Astrocyte (in vitro differentiated cells and primary cell): ENCODE measurements at regions not wholly inside any gene's neighbourhood (a gene's known extent, or its start where the extent isn't known, plus 50 kb on each side); places are given as distances from the start of the nearest gene placed in this dataset.

ENCODE experiments used
- DNase-seq: peaks from one replicate; pipeline ENCODE4 v3.0.0-alpha.2; 2010; ENCODE audit warnings: low read depth
- FAIRE-seq: peaks from 2 replicates; lab custom pipeline; 2011; peaks lifted over from hg19 to GRCh38; lab: Jason Lieb, UNC
- H2AFZ ChIP-seq: 2 replicates; pipeline ENCODE4 v1.6.0; 2012; ENCODE audit warnings: low read depth, low read length, inconsistent platforms
- H3K27ac ChIP-seq: 2 replicates; pipeline ENCODE4 v1.5.1; 2011; ENCODE audit warnings: low read depth, low read length, inconsistent platforms
- H3K27me3 ChIP-seq: 2 replicates; pipeline ENCODE4 v1.6.0; 2011; ENCODE audit warnings: low read length, inconsistent platforms; ENCODE audit not compliant: insufficient read depth
- H3K36me3 ChIP-seq: 2 replicates; pipeline ENCODE4 v1.5.1; 2011; ENCODE audit warnings: low read length, inconsistent platforms; ENCODE audit not compliant: insufficient read depth
- H3K4me1 ChIP-seq: 2 replicates; pipeline ENCODE4 v1.5.1; 2011; ENCODE audit warnings: low read length, inconsistent platforms; ENCODE audit not compliant: insufficient read depth
- H3K4me2 ChIP-seq: 2 replicates; pipeline ENCODE4 v1.6.0; 2012; ENCODE audit warnings: low read length, inconsistent platforms
- H3K4me3 ChIP-seq: 2 replicates; pipeline ENCODE4 v1.5.1; 2011; ENCODE audit warnings: low read depth, mild to moderate bottlenecking, low read length, inconsistent platforms; ENCODE audit not compliant: insufficient read depth
- H3K79me2 ChIP-seq: 2 replicates; pipeline ENCODE4 v1.6.0; 2012; ENCODE audit warnings: mild to moderate bottlenecking, low read length, inconsistent platforms; ENCODE audit not compliant: insufficient read depth
- H3K9ac ChIP-seq: 2 replicates; pipeline ENCODE4 v1.6.0; 2012; ENCODE audit warnings: mild to moderate bottlenecking, low read length, inconsistent platforms
- H3K9me3 ChIP-seq: 2 replicates; pipeline ENCODE4 v1.5.1; 2012; ENCODE audit warnings: low read depth, mild to moderate bottlenecking, low read length, inconsistent platforms; ENCODE audit not compliant: insufficient read depth
- H4K20me1 ChIP-seq: 2 replicates; pipeline ENCODE4 v1.6.0; 2012; ENCODE audit warnings: low read length, inconsistent platforms; ENCODE audit not compliant: insufficient read depth
- H3K27ac Mint-ChIP-seq: one replicate; pipeline ENCODE4 v1.8.0; 2021; ENCODE audit warnings: mild to moderate bottlenecking, mixed read lengths; ENCODE audit not compliant: unreplicated experiment
- H3K27me3 Mint-ChIP-seq: one replicate; pipeline ENCODE4 v1.8.0; 2021; ENCODE audit warnings: low read depth, mixed read lengths; ENCODE audit not compliant: unreplicated experiment
- H3K36me3 Mint-ChIP-seq: one replicate; pipeline ENCODE4 v1.8.0; 2021; ENCODE audit warnings: low read depth, mixed read lengths; ENCODE audit not compliant: unreplicated experiment
- H3K4me1 Mint-ChIP-seq: one replicate; pipeline ENCODE4 v1.8.0; 2021; ENCODE audit warnings: low read depth, mixed read lengths; ENCODE audit not compliant: unreplicated experiment
- H3K4me3 Mint-ChIP-seq: one replicate; pipeline ENCODE4 v1.8.0; 2021; ENCODE audit warnings: mild to moderate bottlenecking, moderate library complexity, mixed read lengths; ENCODE audit not compliant: unreplicated experiment
- H3K9me3 Mint-ChIP-seq: one replicate; pipeline ENCODE4 v1.8.0; 2021; ENCODE audit warnings: mild to moderate bottlenecking, mixed read lengths; ENCODE audit not compliant: unreplicated experiment
- EZH2 ChIP-seq: IDR thresholded peaks from 2 replicates; pipeline ENCODE4 v1.6.1; 2012; ENCODE audit warnings: mild to moderate bottlenecking, low read length, inconsistent platforms; ENCODE audit not compliant: insufficient read depth
- TF ChIP-seq, protein P1 (sequence below): IDR thresholded peaks from 2 replicates; pipeline ENCODE4 v1.5.1; 2011; ENCODE audit warnings: low read depth, mild to moderate bottlenecking, inconsistent platforms, low read length, moderate library complexity; ENCODE audit not compliant: insufficient read depth

GRCh38 chr2:57569396-57569795 lies 477.2 kb upstream of the VRK2 start:
- no peak overlapping the region for H3K4me2 ChIP-seq
- no peaks in the 10 kb centered on the region for H3K36me3 ChIP-seq
- no peak for FAIRE-seq
- no peak for TF ChIP-seq EZH2
- TF ChIP-seq, protein P1, sequence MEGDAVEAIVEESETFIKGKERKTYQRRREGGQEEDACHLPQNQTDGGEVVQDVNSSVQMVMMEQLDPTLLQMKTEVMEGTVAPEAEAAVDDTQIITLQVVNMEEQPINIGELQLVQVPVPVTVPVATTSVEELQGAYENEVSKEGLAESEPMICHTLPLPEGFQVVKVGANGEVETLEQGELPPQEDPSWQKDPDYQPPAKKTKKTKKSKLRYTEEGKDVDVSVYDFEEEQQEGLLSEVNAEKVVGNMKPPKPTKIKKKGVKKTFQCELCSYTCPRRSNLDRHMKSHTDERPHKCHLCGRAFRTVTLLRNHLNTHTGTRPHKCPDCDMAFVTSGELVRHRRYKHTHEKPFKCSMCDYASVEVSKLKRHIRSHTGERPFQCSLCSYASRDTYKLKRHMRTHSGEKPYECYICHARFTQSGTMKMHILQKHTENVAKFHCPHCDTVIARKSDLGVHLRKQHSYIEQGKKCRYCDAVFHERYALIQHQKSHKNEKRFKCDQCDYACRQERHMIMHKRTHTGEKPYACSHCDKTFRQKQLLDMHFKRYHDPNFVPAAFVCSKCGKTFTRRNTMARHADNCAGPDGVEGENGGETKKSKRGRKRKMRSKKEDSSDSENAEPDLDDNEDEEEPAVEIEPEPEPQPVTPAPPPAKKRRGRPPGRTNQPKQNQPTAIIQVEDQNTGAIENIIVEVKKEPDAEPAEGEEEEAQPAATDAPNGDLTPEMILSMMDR = no peak
- Mint-ChIP-seq H3K9me3 (no peaks in the 10 kb centered on the region), H3K27me3 (no peaks in the 10 kb centered on the region), H3K27ac (no peak overlapping the region), H3K4me1 (no peaks in the 10 kb centered on the region), H3K36me3 (no peaks in the 10 kb centered on the region), H3K4me3 (no peak overlapping the region)
- no peaks in the 10 kb centered on the region for H3K79me2 ChIP-seq
- no peaks in the 10 kb centered on the region for H3K4me1 ChIP-seq
- no peak overlapping the region for H3K9ac ChIP-seq
- H3K9me3 ChIP-seq = no peaks in the 10 kb centered on the region
- no peak for DNase-seq
- H3K27me3 ChIP-seq = no peaks in the 10 kb centered on the region
- H4K20me1 ChIP-seq = no peaks in the 10 kb centered on the region
- H3K4me3 ChIP-seq = no peak overlapping the region
- no peak overlapping the region for H3K27ac ChIP-seq
- no peak overlapping the region for H2AFZ ChIP-seq

DNA sequence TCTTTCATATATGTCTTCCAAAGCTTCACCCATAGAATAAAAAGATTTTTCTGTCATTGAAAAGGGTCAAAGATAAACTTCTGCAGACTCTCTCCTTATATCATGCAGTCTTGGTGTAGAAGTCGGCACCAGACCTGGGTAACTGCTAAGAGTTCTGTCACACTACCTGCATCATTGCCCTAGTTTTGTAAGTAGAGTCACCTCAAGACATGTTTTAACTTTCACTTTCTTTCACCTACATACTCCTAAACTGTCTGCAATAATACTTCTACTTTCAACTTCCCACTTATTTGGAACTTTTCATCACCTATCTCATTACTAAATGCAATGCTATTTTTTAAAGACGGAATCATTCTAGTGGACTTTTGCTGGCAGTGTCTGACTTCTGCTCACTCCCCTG lies 475.6 kb upstream of the VRK2 start:
- Mint-ChIP-seq H3K36me3 (no peaks in the 10 kb centered on the region), H3K27me3 (no peaks in the 10 kb centered on the region), H3K27ac (no peak overlapping the region), H3K4me1 (no peaks in the 10 kb centered on the region), H3K9me3 (no peaks in the 10 kb centered on the region), H3K4me3 (no peak overlapping the region)
- no peaks in the 10 kb centered on the region for H3K79me2 ChIP-seq
- H3K27me3 ChIP-seq = no peaks in the 10 kb centered on the region
- FAIRE-seq (no peak), DNase-seq (no peak)
- no peak overlapping the region for H2AFZ ChIP-seq
- no peaks in the 10 kb centered on the region for H3K36me3 ChIP-seq
- no peak overlapping the region for H3K9ac ChIP-seq
- H3K4me1 ChIP-seq = no peaks in the 10 kb centered on the region
- no peak overlapping the region for H3K27ac ChIP-seq
- H4K20me1 ChIP-seq = no peaks in the 10 kb centered on the region
- no peak overlapping the region for H3K4me2 ChIP-seq
- TF ChIP-seq, protein P1 = no peak
- no peak for TF ChIP-seq EZH2
- H3K9me3 ChIP-seq = no peaks in the 10 kb centered on the region
- H3K4me3 ChIP-seq = no peak overlapping the region

GRCh38 chr2:57575700-57576268 lies 470.8 kb upstream of the VRK2 start:
- H3K27me3 Mint-ChIP-seq = no peaks in the 10 kb centered on the region

More at GRCh38 chr2:57575700-57576268, 470.8 kb upstream of the VRK2 start:
- no peak overlapping the region for H3K4me2 ChIP-seq
- no peak overlapping the region for H3K4me3 Mint-ChIP-seq
- no peak overlapping the region for H3K27ac Mint-ChIP-seq
- no peak overlapping the region for H2AFZ ChIP-seq
- H4K20me1 ChIP-seq = no peaks in the 10 kb centered on the region
- no peak for TF ChIP-seq EZH2
- TF ChIP-seq, protein P1 = no peak
- H3K9me3 Mint-ChIP-seq = no peaks in the 10 kb centered on the region
- H3K4me1 Mint-ChIP-seq = no peaks in the 10 kb centered on the region
- FAIRE-seq (no peak), DNase-seq (no peak)
- H3K36me3 ChIP-seq = no peaks in the 10 kb centered on the region
- H3K27ac ChIP-seq = no peak overlapping the region
- H3K4me1 ChIP-seq = no peaks in the 10 kb centered on the region
- no peaks in the 10 kb centered on the region for H3K36me3 Mint-ChIP-seq
- H3K9ac ChIP-seq = no peak overlapping the region
- H3K4me3 ChIP-seq = no peak overlapping the region
- no peaks in the 10 kb centered on the region for H3K9me3 ChIP-seq
- no peaks in the 10 kb centered on the region for H3K79me2 ChIP-seq
- H3K27me3 ChIP-seq = no peaks in the 10 kb centered on the region
